Kidney epithelial cell (primary cell): ENCODE measurements at regions not wholly inside any gene's neighbourhood (a gene's known extent, or its start where the extent isn't known, plus 50 kb on each side); places are given as distances from the start of the nearest gene placed in this dataset.

Experiments
- DNase-seq: peaks from one replicate; pipeline ENCODE4 v3.0.0-alpha.2; 2010; ENCODE audit warnings: low read depth
- H3K27me3 ChIP-seq: 2 replicates; pipeline ENCODE4 v1.6.0; 2011; ENCODE audit warnings: low read length; ENCODE audit not compliant: control insufficient read depth, insufficient read depth
- H3K36me3 ChIP-seq: 2 replicates; pipeline ENCODE4 v1.5.1; 2011; ENCODE audit warnings: low read length; ENCODE audit not compliant: control insufficient read depth, insufficient read depth
- H3K4me3 ChIP-seq: 2 replicates; pipeline ENCODE4 v1.5.1; 2011; ENCODE audit warnings: low read depth, mild to moderate bottlenecking, control low read depth, low read length
- CTCF ChIP-seq: IDR thresholded peaks from 2 replicates; pipeline ENCODE4 v1.5.1; 2011; ENCODE audit warnings: mild to moderate bottlenecking, moderate library complexity, low read length, control low read depth, inconsistent platforms; ENCODE audit not compliant: insufficient read depth, poor library complexity, severe bottlenecking

DNA sequence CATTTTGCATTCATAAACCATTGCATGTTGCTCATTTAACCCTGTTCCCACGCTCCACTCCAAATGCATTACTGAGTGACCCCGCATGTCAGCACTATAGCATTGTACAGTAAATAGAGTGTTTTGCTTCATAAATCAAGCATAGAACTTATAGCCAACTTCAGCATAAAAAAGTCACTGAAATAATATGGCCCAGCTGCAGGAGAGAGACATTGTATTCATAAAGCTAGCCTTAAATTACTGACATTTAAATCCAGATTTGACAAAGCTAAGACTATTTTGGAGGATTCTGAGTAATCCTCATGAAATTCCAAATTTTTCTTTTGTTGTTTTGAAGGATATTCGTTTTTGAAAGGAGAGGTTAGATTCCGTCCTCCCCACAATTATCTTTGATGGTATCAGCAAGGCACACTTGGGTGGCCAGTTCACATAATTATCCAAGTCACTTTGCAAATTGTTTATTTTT is 320.9 kb upstream of the TCF4 start:
- no peaks in the 10 kb centered on the region for H3K36me3 ChIP-seq
- TF ChIP-seq CTCF = no peak
- H3K4me3 ChIP-seq = no peak overlapping the region
- no peaks in the 10 kb centered on the region for H3K27me3 ChIP-seq
- DNase-seq = no peak

DNA sequence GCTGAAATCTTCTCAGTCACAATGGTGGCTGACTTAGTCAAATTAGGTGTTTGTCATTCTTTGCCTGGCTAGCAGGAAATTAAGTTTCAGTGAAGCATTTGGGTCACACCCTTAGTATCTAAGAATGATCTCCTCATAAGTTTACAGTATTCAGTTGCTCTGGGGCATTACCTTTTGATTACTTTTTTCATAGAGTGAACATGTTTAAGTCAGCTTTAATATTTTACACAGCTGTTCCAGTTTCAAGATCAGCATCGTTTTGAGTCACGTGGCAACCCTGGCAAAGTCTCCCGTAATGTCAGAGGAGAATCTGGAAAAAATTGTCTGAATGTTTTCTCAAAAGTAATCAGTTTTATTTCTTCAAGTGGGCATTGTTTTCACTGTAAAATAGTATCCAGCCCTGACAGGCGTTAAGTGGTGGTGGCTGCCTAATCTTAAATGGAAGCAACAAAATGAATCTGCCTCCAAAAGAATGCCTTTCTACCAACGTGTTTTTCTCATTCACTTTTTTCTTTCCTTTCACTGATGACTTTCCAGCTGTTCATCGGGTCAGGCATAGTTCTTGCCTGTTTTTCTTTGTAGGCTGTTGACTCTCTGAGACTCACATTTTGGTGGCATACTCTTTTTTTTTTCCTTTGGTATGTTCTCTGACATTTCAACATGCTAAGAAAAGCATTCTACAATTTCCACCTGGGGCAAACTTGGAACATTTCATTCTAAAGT is 319.6 kb upstream of the TCF4 start:
- H3K36me3 ChIP-seq = no peaks in the 10 kb centered on the region
- no peaks in the 10 kb centered on the region for H3K27me3 ChIP-seq
- DNase-seq = no peak
- no peak overlapping the region for H3K4me3 ChIP-seq
- no peak for TF ChIP-seq CTCF

GRCh38 chr18:55906536-55906935 is 318.5 kb upstream of the TCF4 start:
- no peak for TF ChIP-seq CTCF
- DNase-seq = no peak

GRCh38 chr18:55903911-55904310 is 315.9 kb upstream of the TCF4 start:
- TF ChIP-seq CTCF = no peak
- Histone ChIP-seq H3K27me3 (no peaks in the 10 kb centered on the region), H3K4me3 (no peak overlapping the region), H3K36me3 (no peaks in the 10 kb centered on the region)
- no peak for DNase-seq

More at GRCh38 chr18:55906536-55906935, 318.5 kb upstream of the TCF4 start:
- Histone ChIP-seq H3K4me3 (no peak overlapping the region), H3K36me3 (no peaks in the 10 kb centered on the region), H3K27me3 (no peaks in the 10 kb centered on the region)

DNA sequence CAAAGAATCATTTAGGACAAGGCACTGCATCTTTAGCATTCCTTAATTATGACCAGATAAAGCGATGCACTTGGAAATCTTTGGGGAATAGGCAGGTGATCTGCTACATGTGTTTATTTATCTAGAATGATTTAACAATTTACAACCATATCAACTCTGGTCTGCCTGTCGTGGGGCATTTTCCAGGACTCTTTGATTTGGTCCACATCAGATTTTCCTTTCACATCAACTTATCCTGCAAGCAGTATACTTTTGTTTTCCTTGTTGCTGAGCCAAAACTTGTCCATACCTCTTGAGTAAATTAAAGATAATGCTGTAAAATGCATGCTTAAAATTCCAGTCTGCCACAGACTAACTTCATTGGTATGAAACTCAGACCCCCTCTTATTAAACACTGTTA is 312.4 kb upstream of the TCF4 start:
- H3K27me3 ChIP-seq = no peaks in the 10 kb centered on the region
- no peaks in the 10 kb centered on the region for H3K36me3 ChIP-seq
- H3K4me3 ChIP-seq = no peak overlapping the region
- TF ChIP-seq CTCF = no peak
- DNase-seq = peak; percentile 7
